ENCODE measurements at regions not wholly inside any gene's neighbourhood (a gene's known extent, or its start where the extent isn't known, plus 50 kb on each side); places are given as distances from the start of the nearest gene placed in this dataset.

DNA sequence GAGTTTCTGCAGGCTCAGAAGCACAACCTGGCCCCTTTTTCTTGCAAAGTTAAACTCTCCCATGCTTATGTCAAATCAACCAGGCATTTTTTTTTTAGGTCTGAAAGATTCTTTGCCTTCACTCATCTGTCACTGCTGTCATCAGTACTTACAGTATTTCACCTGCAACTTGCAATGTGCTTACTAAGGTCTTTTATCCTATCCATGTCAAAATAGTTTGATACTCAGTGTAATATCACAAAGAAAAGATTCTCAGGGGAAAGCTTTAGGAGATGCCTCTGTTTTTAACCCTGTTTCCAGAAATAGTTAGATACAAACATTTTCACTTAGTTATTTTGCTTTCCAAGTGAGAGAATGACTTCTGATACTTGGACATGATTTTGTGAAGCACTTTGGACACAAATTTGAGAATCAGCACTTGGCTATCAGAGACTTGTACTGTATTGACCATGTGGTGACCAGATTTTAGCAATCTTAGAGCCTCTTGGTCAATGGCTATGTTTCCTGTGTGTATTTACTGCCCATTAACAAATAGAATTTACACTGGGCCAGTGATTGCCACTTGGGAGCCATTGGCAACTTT is 428.2 kb downstream of the IRX1 start:
- no peak overlapping the region for H3K27ac Mint-ChIP-seq
- H3K27me3 Mint-ChIP-seq (ENCODE audit: low read depth): no peaks in the 10 kb centered on the region; the same call in 1 of the 2 replicates
- H2AFZ ChIP-seq (ENCODE audit: low read length): no peak overlapping the region
- no peaks in the 10 kb centered on the region for H3K9me3 Mint-ChIP-seq
- no peak overlapping the region for H2BK15ac ChIP-seq (ENCODE audit: low read depth, low read length)
- H2BK20ac ChIP-seq (ENCODE audit: low read depth, low read length, poor library complexity, severe bottlenecking): no peak overlapping the region
- no peak overlapping the region for H3K9ac ChIP-seq (ENCODE audit: extremely low read depth, insufficient read length, low read length)
- H2BK120ac ChIP-seq (ENCODE audit: low read depth, low read length, poor library complexity, severe bottlenecking): no peak overlapping the region
- H3T11ph ChIP-seq (ENCODE audit: low read length): no peak overlapping the region
- H3K27ac ChIP-seq (ENCODE audit: insufficient read length, low read depth, low read length): no peak overlapping the region
- no peak overlapping the region for H2BK5ac ChIP-seq (ENCODE audit: insufficient read length, low read length)
- no peak overlapping the region for H4K8ac ChIP-seq (replicated peaks; ENCODE audit: insufficient read length, low read depth, low read length)
- no peaks in the 10 kb centered on the region for H3K4me1 ChIP-seq (ENCODE audit: insufficient read depth, low read length)
- H2AK5ac ChIP-seq (ENCODE audit: insufficient read length, low read length): no peak overlapping the region
- no peaks in the 10 kb centered on the region for H3K23me2 ChIP-seq (ENCODE audit: insufficient read length, low read depth, low read length, poor library complexity, severe bottlenecking)
- TF ChIP-seq CTCF (conservative IDR thresholded peaks at IDR 0.05): no peak
- no peak overlapping the region for H3K4me2 ChIP-seq (ENCODE audit: insufficient read depth, insufficient read length, low read length)
- H2BK12ac ChIP-seq (ENCODE audit: insufficient read length, low read depth, low read length): no peak overlapping the region
- no peak overlapping the region for H4K5ac ChIP-seq (ENCODE audit: insufficient read length, low read depth, low read length)
- H3K4ac ChIP-seq (ENCODE audit: low read depth, low read length): no peak overlapping the region
- H3K36me3 Mint-ChIP-seq (ENCODE audit: insufficient read depth in 1 of 3, low read depth in 3 of 3): no peaks in the 10 kb centered on the region
- H3K56ac ChIP-seq (ENCODE audit: insufficient read length, low read depth, low read length): no peak overlapping the region
- H3K79me2 ChIP-seq (ENCODE audit: insufficient read depth, low read length): no peaks in the 10 kb centered on the region; the same call in 1 of the 2 replicates
- DNase-seq: no peak
- no peaks in the 10 kb centered on the region for H3K27me3 ChIP-seq (ENCODE audit: insufficient read depth, low read length)
- H3K4me1 Mint-ChIP-seq: peaks cover under 1 to 9% of the 10 kb centered on the region in 2 experiments; a peak in 3 of 4 replicates
- no peaks in the 10 kb centered on the region for H4K20me1 ChIP-seq (ENCODE audit: control insufficient read depth, insufficient read depth, insufficient read length)
- no peak overlapping the region for H3K23ac ChIP-seq (ENCODE audit: insufficient read length, low read depth, low read length)
- no peak overlapping the region for H4K91ac ChIP-seq (ENCODE audit: insufficient read length, low read depth, low read length)
- H3K14ac ChIP-seq (ENCODE audit: insufficient read depth, low read length): no peak overlapping the region
- H3K18ac ChIP-seq (ENCODE audit: insufficient read length, low read depth, low read length): no peak overlapping the region
- H3K4me3 Mint-ChIP-seq: no peak overlapping the region
- no peaks in the 10 kb centered on the region for H3K79me1 ChIP-seq (ENCODE audit: insufficient read depth, low read depth, low read length, poor library complexity, severe bottlenecking)
- no peaks in the 10 kb centered on the region for H3K9me3 ChIP-seq (ENCODE audit: control insufficient read depth, low read depth, low read length)

Data from H9 (cell line).